ENCODE measurements at regions not wholly inside any gene's neighbourhood (a gene's known extent, or its start where the extent isn't known, plus 50 kb on each side); places are given as distances from the start of the nearest gene placed in this dataset.

GRCh38 chr6:110035321-110035720, 57.2 kb downstream of the GPR6 start:
- H3K9ac ChIP-seq (ENCODE audit: low read depth in 1 of 2, low read length in 2 of 2), result no peak overlapping the region
- TF ChIP-seq GABPA (IDR thresholded peaks at IDR 0.05 in 1 of 2, conservative IDR thresholded peaks at IDR 0.05 in 1 of 2), result no peak
- TF ChIP-seq NR2F2 (IDR thresholded peaks at IDR 0.05), result no peak
- TF ChIP-seq, protein P1, sequence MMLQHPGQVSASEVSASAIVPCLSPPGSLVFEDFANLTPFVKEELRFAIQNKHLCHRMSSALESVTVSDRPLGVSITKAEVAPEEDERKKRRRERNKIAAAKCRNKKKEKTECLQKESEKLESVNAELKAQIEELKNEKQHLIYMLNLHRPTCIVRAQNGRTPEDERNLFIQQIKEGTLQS (IDR thresholded peaks at IDR 0.05), result no peak
- no peak for TF ChIP-seq JUND (IDR thresholded peaks at IDR 0.05)
- no peaks in the 10 kb centered on the region for H3K9me3 ChIP-seq (ENCODE audit: control insufficient read depth in 4 of 4, low read length in 3 of 4)
- H3K27me3 ChIP-seq (ENCODE audit: control insufficient read depth in 4 of 4, insufficient read depth in 4 of 4, low read length in 3 of 4), result peaks cover 0 to 4% (median 0%) of the 10 kb centered on the region in 4 donors
- H3K27ac ChIP-seq (ENCODE audit: low read depth in 1 of 2, low read length in 2 of 2), result no peak overlapping the region
- H3K4me3 ChIP-seq (ENCODE audit: low read depth in 1 of 3, low read length in 3 of 3), result no peak overlapping the region
- WGBS, result 94% methylated on average over 5 of the region's 5 CpGs
- no peaks in the 10 kb centered on the region for H3K36me3 ChIP-seq (ENCODE audit: control insufficient read depth in 4 of 4, insufficient read depth in 3 of 4, low read depth in 1 of 4, low read length in 3 of 4)
- H3K4me1 ChIP-seq (ENCODE audit: control insufficient read depth in 4 of 4, insufficient read depth in 4 of 4, low read length in 3 of 4), result peaks cover 0 to 9% (median 2%) of the 10 kb centered on the region in 4 donors
- no peak for DNase-seq (ENCODE audit: low spot score)

DNA sequence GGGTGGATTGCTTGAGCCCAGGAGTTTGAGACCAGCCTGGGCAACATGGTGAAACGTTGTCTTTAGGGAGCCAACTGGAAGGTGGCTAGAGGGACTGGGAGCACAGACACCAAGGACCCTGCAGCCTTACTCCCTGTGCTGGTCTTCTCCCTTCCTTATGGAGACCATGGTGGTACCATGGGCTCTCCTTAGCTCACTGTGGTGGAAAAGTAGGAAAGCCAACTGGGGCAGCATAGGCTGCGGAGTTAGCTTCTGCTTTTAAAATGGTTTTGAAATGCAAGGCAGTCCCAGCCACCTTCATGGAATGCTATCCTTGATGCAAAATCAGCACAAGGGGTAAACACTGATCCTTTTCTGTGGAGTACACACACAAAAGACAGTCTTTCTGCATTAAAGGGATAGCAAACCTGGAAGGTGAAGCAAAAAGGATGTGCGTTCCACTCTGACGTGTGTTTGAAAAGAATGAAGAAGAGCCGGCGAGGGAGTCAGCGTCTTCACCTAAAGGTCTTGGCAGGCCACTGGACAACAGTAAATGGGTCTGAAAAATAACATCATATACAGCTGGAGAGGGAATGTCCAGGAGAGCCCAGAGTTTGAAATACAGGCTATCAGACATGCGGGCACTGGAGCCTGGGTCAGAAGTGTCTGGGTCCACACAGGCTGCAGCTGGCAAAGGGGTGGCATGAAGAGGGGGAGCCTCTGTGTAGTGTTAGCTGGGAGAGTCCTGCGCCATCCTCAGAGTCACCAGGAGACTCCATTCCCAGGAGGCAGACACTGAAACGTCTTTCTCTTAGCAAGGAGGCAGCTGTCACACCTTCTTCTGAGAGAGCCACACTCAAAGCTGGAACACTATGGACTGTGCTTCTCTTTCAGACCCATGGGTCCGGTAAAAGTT, 58.5 kb downstream of the GPR6 start:
- Histone ChIP-seq H3K9me3 (ENCODE audit: control insufficient read depth in 4 of 4, low read length in 3 of 4) (no peaks in the 10 kb centered on the region), H3K4me3 (ENCODE audit: low read depth in 1 of 3, low read length in 3 of 3) (no peak overlapping the region), H3K36me3 (ENCODE audit: control insufficient read depth in 4 of 4, insufficient read depth in 3 of 4, low read depth in 1 of 4, low read length in 3 of 4) (no peaks in the 10 kb centered on the region), H3K9ac (ENCODE audit: low read depth in 1 of 2, low read length in 2 of 2) (no peak overlapping the region), H3K27ac (ENCODE audit: low read depth in 1 of 2, low read length in 2 of 2) (no peak overlapping the region), H3K27me3 (ENCODE audit: control insufficient read depth in 4 of 4, insufficient read depth in 4 of 4, low read length in 3 of 4) (peaks cover 0 to 4% (median 0%) of the 10 kb centered on the region in 4 donors), H3K4me1 (ENCODE audit: control insufficient read depth in 4 of 4, insufficient read depth in 4 of 4, low read length in 3 of 4) (peaks cover 0 to 9% (median 2%) of the 10 kb centered on the region in 4 donors)
- no peak for DNase-seq (ENCODE audit: low spot score)
- TF ChIP-seq RAD21 (IDR thresholded peaks at IDR 0.05) (no peak), HNF4G (IDR thresholded peaks at IDR 0.05) (no peak), NR2F2 (IDR thresholded peaks at IDR 0.05) (no peak), RXRA (IDR thresholded peaks at IDR 0.05) (no peak)
- 90% methylated on average over 11 of the region's 11 CpGs for WGBS

GRCh38 chr6:110037726-110038295, 59.7 kb downstream of the GPR6 start:
- peaks cover 0 to 4% (median 0%) of the 10 kb centered on the region in 4 donors for H3K27me3 ChIP-seq (ENCODE audit: control insufficient read depth in 4 of 4, insufficient read depth in 4 of 4, low read length in 3 of 4)
- H3K4me1 ChIP-seq (ENCODE audit: control insufficient read depth in 4 of 4, insufficient read depth in 4 of 4, low read length in 3 of 4), result peaks cover 0 to 9% (median 2%) of the 10 kb centered on the region in 4 donors
- no peaks in the 10 kb centered on the region for H3K36me3 ChIP-seq (ENCODE audit: control insufficient read depth in 4 of 4, insufficient read depth in 3 of 4, low read depth in 1 of 4, low read length in 3 of 4)
- H3K27ac ChIP-seq (ENCODE audit: low read depth in 1 of 2, low read length in 2 of 2), result no peak overlapping the region
- DNase-seq (ENCODE audit: low spot score), result no peak
- H3K4me3 ChIP-seq (ENCODE audit: low read depth in 1 of 3, low read length in 3 of 3), result no peak overlapping the region
- 86% methylated on average over 9 of the region's 9 CpGs for WGBS
- H3K9me3 ChIP-seq (ENCODE audit: control insufficient read depth in 4 of 4, low read length in 3 of 4), result no peaks in the 10 kb centered on the region
- H3K9ac ChIP-seq (ENCODE audit: low read depth in 1 of 2, low read length in 2 of 2), result no peak overlapping the region
- TF ChIP-seq ZBTB33 (IDR thresholded peaks at IDR 0.05), result no peak
- no peak for TF ChIP-seq RXRA (IDR thresholded peaks at IDR 0.05)
- TF ChIP-seq RAD21 (IDR thresholded peaks at IDR 0.05), result no peak
- TF ChIP-seq JUND (IDR thresholded peaks at IDR 0.05), result no peak
- TF ChIP-seq TAF1 (conservative IDR thresholded peaks at IDR 0.05), result no peak
- TF ChIP-seq HNF4A (conservative IDR thresholded peaks at IDR 0.05), result no peak
- no peak for TF ChIP-seq FOXA1 (IDR thresholded peaks at IDR 0.05)
- TF ChIP-seq NR2F2 (IDR thresholded peaks at IDR 0.05), result no peak
- TF ChIP-seq, protein P2, sequence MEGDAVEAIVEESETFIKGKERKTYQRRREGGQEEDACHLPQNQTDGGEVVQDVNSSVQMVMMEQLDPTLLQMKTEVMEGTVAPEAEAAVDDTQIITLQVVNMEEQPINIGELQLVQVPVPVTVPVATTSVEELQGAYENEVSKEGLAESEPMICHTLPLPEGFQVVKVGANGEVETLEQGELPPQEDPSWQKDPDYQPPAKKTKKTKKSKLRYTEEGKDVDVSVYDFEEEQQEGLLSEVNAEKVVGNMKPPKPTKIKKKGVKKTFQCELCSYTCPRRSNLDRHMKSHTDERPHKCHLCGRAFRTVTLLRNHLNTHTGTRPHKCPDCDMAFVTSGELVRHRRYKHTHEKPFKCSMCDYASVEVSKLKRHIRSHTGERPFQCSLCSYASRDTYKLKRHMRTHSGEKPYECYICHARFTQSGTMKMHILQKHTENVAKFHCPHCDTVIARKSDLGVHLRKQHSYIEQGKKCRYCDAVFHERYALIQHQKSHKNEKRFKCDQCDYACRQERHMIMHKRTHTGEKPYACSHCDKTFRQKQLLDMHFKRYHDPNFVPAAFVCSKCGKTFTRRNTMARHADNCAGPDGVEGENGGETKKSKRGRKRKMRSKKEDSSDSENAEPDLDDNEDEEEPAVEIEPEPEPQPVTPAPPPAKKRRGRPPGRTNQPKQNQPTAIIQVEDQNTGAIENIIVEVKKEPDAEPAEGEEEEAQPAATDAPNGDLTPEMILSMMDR (IDR thresholded peaks at IDR 0.05; ENCODE audit: low read depth, low read length, missing input control), result no peak
- TF ChIP-seq FOXA2 (IDR thresholded peaks at IDR 0.05), result no peak
- TF ChIP-seq HNF4G (IDR thresholded peaks at IDR 0.05), result no peak
- no peak for TF ChIP-seq REST (IDR thresholded peaks at IDR 0.05)
- no peak for TF ChIP-seq MAX (IDR thresholded peaks at IDR 0.05)
- TF ChIP-seq EGR1 (IDR thresholded peaks at IDR 0.05; ENCODE audit: low read depth in 2 of 2), result no peak
- TF ChIP-seq SP1 (IDR thresholded peaks at IDR 0.05), result no peak

All from liver (tissue), 8 donors.